WTC11 (cell line): ENCODE measurements at regions not wholly inside any gene's neighbourhood (a gene's known extent, or its start where the extent isn't known, plus 50 kb on each side); places are given as distances from the start of the nearest gene placed in this dataset.

Source experiments
- CREB1 ChIP-seq: sonication (generic); formaldehyde crosslinking; IDR thresholded peaks from 2 replicates; pipeline ENCODE4 v1.8.0; 2023; ENCODE audit warnings: mild to moderate bottlenecking, missing genetic modification reagents
- CREM ChIP-seq: sonication (generic); formaldehyde crosslinking; IDR thresholded peaks from 2 replicates; pipeline ENCODE4 v1.8.1; 2022; ENCODE audit warnings: mild to moderate bottlenecking, missing genetic modification reagents, moderate library complexity
- CTCF ChIP-seq: fragments of 200-600 bp; IDR thresholded peaks from 2 replicates; pipeline ENCODE4 v1.8.0; 2022; ENCODE audit warnings: antibody characterized with exemption
- ELF4 ChIP-seq: sonication (generic); formaldehyde crosslinking; IDR thresholded peaks from 2 replicates; pipeline ENCODE4 v1.8.1; 2022; ENCODE audit warnings: low read depth, mild to moderate bottlenecking, moderate library complexity, missing genetic modification reagents
- GRHL2 ChIP-seq: fragments of 250-450 bp; sonication (Bioruptor Pico); IDR thresholded peaks from 2 replicates; pipeline ENCODE4 v1.8.0; 2022; ENCODE audit warnings: mild to moderate bottlenecking, moderate library complexity; ENCODE audit not compliant: insufficient replicate concordance, severe bottlenecking
- MAX ChIP-seq: sonication (generic); formaldehyde crosslinking; IDR thresholded peaks from 2 replicates; pipeline ENCODE4 v1.8.0; 2022; ENCODE audit warnings: mild to moderate bottlenecking, missing genetic modification reagents
- MLX ChIP-seq: sonication (generic); formaldehyde crosslinking; IDR thresholded peaks from 2 replicates; pipeline ENCODE4 v1.8.1; 2023; ENCODE audit warnings: mild to moderate bottlenecking, missing genetic modification reagents, moderate library complexity
- SP1 ChIP-seq: sonication (generic); formaldehyde crosslinking; conservative IDR thresholded peaks from 2 replicates; pipeline ENCODE4 v1.8.1; 2022; ENCODE audit warnings: missing genetic modification reagents
- USF1 ChIP-seq: sonication (generic); formaldehyde crosslinking; IDR thresholded peaks from 2 replicates; pipeline ENCODE4 v1.8.0; 2022; ENCODE audit warnings: mild to moderate bottlenecking, missing genetic modification reagents
- USF2 ChIP-seq: sonication (generic); formaldehyde crosslinking; IDR thresholded peaks from 2 replicates; pipeline ENCODE4 v1.8.1; 2023; ENCODE audit warnings: mild to moderate bottlenecking, missing genetic modification reagents, moderate library complexity

- TF ChIP-seq CREM (CRISPR knock-in tag) (no peak), CTCF (no peak), MAX (CRISPR knock-in tag) (no peak), CREB1 (CRISPR knock-in tag) (no peak), MLX (CRISPR knock-in tag) (no peak), GRHL2 (CRISPR knock-in tag) (no peak), SP1 (CRISPR knock-in tag) (no peak), USF2 (CRISPR knock-in tag) (no peak), USF1 (CRISPR knock-in tag) (no peak), ELF4 (CRISPR knock-in tag) (no peak)
Measured at GRCh38 chr2:48178611-48179010, 135.9 kb upstream of the FOXN2 start.
